GM23248 (cell line): ENCODE measurements at regions not wholly inside any gene's neighbourhood (a gene's known extent, or its start where the extent isn't known, plus 50 kb on each side); places are given as distances from the start of the nearest gene placed in this dataset.

ENCODE experiments used
- DNase-seq: peaks from one replicate; pipeline ENCODE4 v3.0.0-alpha.2; 2015
- H2AFZ ChIP-seq: fragments of 200-600 bp; sonication (generic); 2 replicates; pipeline ENCODE4 v1.6.1; 2016; ENCODE audit warnings: antibody characterized with exemption
- H3F3A ChIP-seq: fragments of 200-600 bp; sonication (generic); 2 replicates; pipeline ENCODE4 v1.6.1; 2016; ENCODE audit warnings: mild to moderate bottlenecking, antibody characterized with exemption, mixed run types; ENCODE audit not compliant: insufficient read depth
- H3K27ac ChIP-seq: fragments of 200-600 bp; sonication (generic); 2 replicates; pipeline ENCODE4 v1.5.1; 2016; ENCODE audit warnings: mild to moderate bottlenecking
- H3K27me3 ChIP-seq: fragments of 200-600 bp; sonication (generic); replicated peaks from 2 replicates; pipeline ENCODE4 v1.6.1; 2016; ENCODE audit warnings: mild to moderate bottlenecking; ENCODE audit not compliant: insufficient read depth
- H3K36me3 ChIP-seq: fragments of 200-600 bp; sonication (generic); 2 replicates; pipeline ENCODE4 v1.6.1; 2016; ENCODE audit warnings: low read depth, mild to moderate bottlenecking
- H3K4me1 ChIP-seq: fragments of 200-600 bp; sonication (generic); 2 replicates; pipeline ENCODE4 v1.6.1; 2016; ENCODE audit warnings: mild to moderate bottlenecking; ENCODE audit not compliant: insufficient read depth
- H3K4me2 ChIP-seq: fragments of 200-600 bp; sonication (generic); one replicate; pipeline ENCODE4 v1.6.1; 2016; ENCODE audit warnings: mild to moderate bottlenecking; ENCODE audit not compliant: unreplicated experiment
- H3K4me3 ChIP-seq: fragments of 200-600 bp; sonication (generic); 2 replicates; pipeline ENCODE4 v1.5.1; 2016; ENCODE audit warnings: mild to moderate bottlenecking
- H3K79me2 ChIP-seq: fragments of 200-600 bp; sonication (generic); 2 replicates; pipeline ENCODE4 v1.6.1; 2016; ENCODE audit warnings: mild to moderate bottlenecking; ENCODE audit not compliant: insufficient read depth
- H3K9ac ChIP-seq: fragments of 200-600 bp; sonication (generic); 2 replicates; pipeline ENCODE4 v1.6.1; 2016; ENCODE audit warnings: mild to moderate bottlenecking
- H3K9me2 ChIP-seq: fragments of 200-600 bp; sonication (generic); 2 replicates; pipeline ENCODE4 v1.6.1; 2016; ENCODE audit warnings: mixed run types, mild to moderate bottlenecking, moderate library complexity; ENCODE audit not compliant: insufficient read depth
- H3K9me3 ChIP-seq: fragments of 200-600 bp; sonication (generic); one replicate; pipeline ENCODE4 v1.6.1; 2017; ENCODE audit warnings: low read depth
- H4K20me1 ChIP-seq: fragments of 200-600 bp; sonication (generic); 2 replicates; pipeline ENCODE4 v1.6.0; 2016; ENCODE audit not compliant: insufficient read depth
- EZH2 ChIP-seq: fragments of 200-600 bp; sonication (generic); IDR thresholded peaks from 2 replicates; pipeline ENCODE4 v1.6.1; 2018; ENCODE audit warnings: antibody characterized with exemption, mild to moderate bottlenecking; ENCODE audit not compliant: insufficient read depth, poor library complexity, severe bottlenecking
- EZH2phosphoT487 ChIP-seq: fragments of 200-600 bp; sonication (generic); IDR thresholded peaks from 2 replicates; pipeline ENCODE4 v1.6.1; 2018; ENCODE audit warnings: antibody characterized with exemption, moderate library complexity, mild to moderate bottlenecking, low read depth; ENCODE audit not compliant: insufficient read depth
- WGBS, 2 experiments: methylation state at CpG; one replicate each; pipeline ENCODE4 v1.1.6; 2015 to 2017; ENCODE audit warnings: low lambda C conversion rate in 2 of 2, low coverage in 1 of 2; ENCODE audit errors: missing lambda C conversion rate in 2 of 2; 5-methylcytosine and 5-hydroxymethylcytosine counted together
- in situ Hi-C: fragments of 300-500 bp; cut with MboI; formaldehyde crosslinking; loops from 2 replicates; pipeline ENCODE4 v1.15.0; 2020

DNA sequence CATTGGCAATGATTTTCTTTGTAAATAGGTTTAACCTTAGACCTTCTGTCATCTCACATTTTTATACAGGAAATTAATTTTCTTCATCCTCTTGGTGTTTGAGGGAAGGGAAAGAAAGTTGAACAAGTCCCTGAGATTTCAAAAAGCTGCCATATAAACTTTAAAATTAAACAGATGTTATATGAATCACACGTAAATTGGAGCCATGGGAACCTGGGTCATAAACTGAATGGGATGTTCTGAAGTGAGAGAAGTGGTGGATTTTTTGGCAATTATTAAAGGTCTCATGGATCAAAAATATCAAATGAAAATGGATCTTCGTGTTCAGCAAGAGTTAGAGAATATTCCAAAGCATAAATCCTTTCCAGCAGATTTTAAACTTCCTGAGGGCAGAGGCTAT lies 242.2 kb downstream of the DMRT2 start:
- H3K4me3 ChIP-seq: no peak overlapping the region
- no peaks in the 10 kb centered on the region for H3K9me3 ChIP-seq
- H4K20me1 ChIP-seq: no peaks in the 10 kb centered on the region
- in situ Hi-C loops: no loop called here
- no peak overlapping the region for H2AFZ ChIP-seq
- H3K9me2 ChIP-seq: no peaks in the 10 kb centered on the region
- no peak overlapping the region for H3K9ac ChIP-seq
- H3K27ac ChIP-seq: no peak overlapping the region
- 21 to 22% methylated on average over 2 of the region's 2 CpGs for WGBS, 2 experiments
- no peak overlapping the region for H3K4me2 ChIP-seq
- H3K27me3 ChIP-seq: no peaks in the 10 kb centered on the region
- no peaks in the 10 kb centered on the region for H3K36me3 ChIP-seq
- DNase-seq: no peak
- no peaks in the 10 kb centered on the region for H3F3A ChIP-seq
- no peak for TF ChIP-seq EZH2
- TF ChIP-seq EZH2phosphoT487: no peak
- H3K4me1 ChIP-seq: no peaks in the 10 kb centered on the region
- H3K79me2 ChIP-seq: no peaks in the 10 kb centered on the region

DNA sequence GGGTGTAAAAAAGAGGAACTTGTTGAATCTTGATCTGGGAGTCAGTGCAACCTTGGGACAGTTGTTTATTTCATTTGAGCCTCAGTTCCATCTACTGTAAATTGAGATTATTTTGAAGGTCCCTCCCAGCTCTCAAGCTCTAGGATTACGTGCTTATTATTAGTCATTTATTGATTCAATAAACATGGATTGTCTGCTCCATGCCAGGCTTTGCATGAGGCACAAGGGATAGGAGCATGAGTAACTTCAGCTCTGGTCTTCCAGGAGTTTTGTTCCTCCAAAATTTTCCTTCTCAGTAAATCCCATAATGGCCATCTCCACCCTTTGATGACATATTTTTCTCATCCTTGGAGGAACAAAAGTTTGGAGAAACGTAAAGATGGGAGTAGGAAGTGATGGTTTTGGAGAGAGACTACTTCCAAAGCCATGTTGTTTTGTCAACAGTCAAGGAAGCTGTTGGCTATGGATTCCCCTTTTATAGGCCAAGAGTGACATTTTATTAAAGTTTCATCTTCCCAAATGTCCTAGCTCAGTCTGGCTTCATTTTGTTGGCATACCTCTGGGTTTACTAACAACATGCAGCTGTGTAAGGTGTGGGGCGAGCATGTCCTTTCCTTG lies 244.6 kb downstream of the DMRT2 start:
- WGBS, 2 experiments: 2% methylated on average over 3 of the region's 3 CpGs
- H3K4me3 ChIP-seq: no peak overlapping the region
- no peak overlapping the region for H3K27ac ChIP-seq
- TF ChIP-seq EZH2 (no peak), EZH2phosphoT487 (no peak)
- no peak overlapping the region for H2AFZ ChIP-seq
- H3K9me3 ChIP-seq: no peaks in the 10 kb centered on the region
- H3K79me2 ChIP-seq: no peaks in the 10 kb centered on the region
- H3K9me2 ChIP-seq: no peaks in the 10 kb centered on the region
- H3F3A ChIP-seq: no peaks in the 10 kb centered on the region
- no peak overlapping the region for H3K9ac ChIP-seq
- no peaks in the 10 kb centered on the region for H3K4me1 ChIP-seq
- in situ Hi-C loops: no loop called here
- no peak overlapping the region for H3K4me2 ChIP-seq
- H3K36me3 ChIP-seq: no peaks in the 10 kb centered on the region
- no peak for DNase-seq
- H4K20me1 ChIP-seq: no peaks in the 10 kb centered on the region
- no peaks in the 10 kb centered on the region for H3K27me3 ChIP-seq

DNA sequence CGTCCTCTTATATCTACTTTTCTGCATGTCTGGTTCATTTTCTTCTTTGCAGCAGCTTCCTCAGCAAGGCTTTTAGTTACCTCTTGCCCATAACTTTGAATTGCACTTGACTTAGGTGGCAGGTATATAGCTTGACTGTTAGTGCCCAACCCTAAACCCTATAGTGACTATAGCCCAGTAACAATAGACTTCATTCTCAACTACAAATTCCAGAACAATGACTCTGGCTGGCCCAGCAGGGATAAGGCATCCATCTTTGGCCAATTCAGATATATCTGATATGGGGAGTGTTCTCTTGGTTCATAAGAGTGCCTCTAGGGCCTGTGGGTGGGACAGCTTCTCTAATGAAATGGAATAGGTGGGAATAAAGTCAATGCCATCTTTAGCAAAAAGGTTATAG lies 246.2 kb downstream of the DMRT2 start:
- H3K9ac ChIP-seq: no peak overlapping the region
- H3K36me3 ChIP-seq: no peaks in the 10 kb centered on the region
- no peak overlapping the region for H3K27ac ChIP-seq
- H2AFZ ChIP-seq: no peak overlapping the region
- 32 to 50% methylated on average over 1 of the region's 1 CpG for WGBS, 2 experiments
- H3K27me3 ChIP-seq: no peaks in the 10 kb centered on the region
- H3K4me1 ChIP-seq: no peaks in the 10 kb centered on the region
- no peaks in the 10 kb centered on the region for H3K9me2 ChIP-seq
- H3K79me2 ChIP-seq: no peaks in the 10 kb centered on the region
- no peak for TF ChIP-seq EZH2
- no peak for TF ChIP-seq EZH2phosphoT487
- H3K9me3 ChIP-seq: no peaks in the 10 kb centered on the region
- H3F3A ChIP-seq: no peaks in the 10 kb centered on the region
- no peaks in the 10 kb centered on the region for H4K20me1 ChIP-seq
- no peak overlapping the region for H3K4me2 ChIP-seq
- no peak for DNase-seq
- in situ Hi-C loops: no loop called here
- H3K4me3 ChIP-seq: no peak overlapping the region

DNA sequence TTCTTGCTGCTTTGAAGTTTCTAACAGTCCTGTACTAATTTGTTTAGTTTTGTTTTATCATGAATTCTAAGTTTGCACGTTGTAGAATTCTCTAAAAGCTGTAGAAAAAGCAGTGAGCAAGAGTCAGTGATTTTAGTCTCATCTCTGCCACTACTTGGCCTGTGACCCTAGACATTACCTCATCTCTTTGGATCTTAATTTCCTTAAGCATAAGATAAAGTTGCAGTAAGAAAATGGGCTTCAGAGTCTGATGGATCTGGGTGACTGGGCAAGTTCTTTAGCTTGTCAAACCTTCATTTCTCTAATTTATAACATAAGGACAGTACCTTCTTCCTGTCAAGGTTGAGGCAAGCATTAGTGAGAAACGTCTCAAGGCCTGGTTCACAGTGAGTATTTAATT lies 247.9 kb downstream of the DMRT2 start:
- Histone ChIP-seq H3K9me3 (no peaks in the 10 kb centered on the region), H3K4me3 (no peak overlapping the region), H3K27ac (no peak overlapping the region), H4K20me1 (no peaks in the 10 kb centered on the region), H3K9me2 (no peaks in the 10 kb centered on the region), H3F3A (no peaks in the 10 kb centered on the region), H3K79me2 (no peaks in the 10 kb centered on the region), H2AFZ (no peak overlapping the region), H3K36me3 (no peaks in the 10 kb centered on the region), H3K27me3 (no peaks in the 10 kb centered on the region), H3K9ac (no peak overlapping the region), H3K4me1 (no peaks in the 10 kb centered on the region), H3K4me2 (no peak overlapping the region)
- in situ Hi-C loops: no loop called here
- WGBS, 2 experiments: 3 to 10% methylated on average over 2 of the region's 2 CpGs
- TF ChIP-seq EZH2phosphoT487 (no peak), EZH2 (no peak)
- DNase-seq: no peak

DNA sequence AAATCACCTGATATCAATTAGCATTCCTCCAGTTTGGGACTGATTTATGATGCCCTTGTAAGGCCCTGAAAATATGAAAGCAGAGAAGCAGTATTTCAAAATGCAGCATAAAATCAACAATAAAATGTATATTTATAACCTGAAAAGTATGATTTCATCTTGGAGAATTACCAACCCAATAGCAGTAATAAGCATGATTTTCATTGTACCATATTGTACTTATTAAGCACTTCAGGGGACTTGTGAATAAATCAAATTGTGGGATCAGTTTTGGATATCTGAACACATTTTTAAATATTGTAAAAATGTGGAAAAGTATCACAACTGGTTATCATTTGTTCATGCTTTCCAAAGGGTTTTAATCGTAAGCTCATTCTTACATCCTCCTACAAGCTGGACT lies 250.8 kb downstream of the DMRT2 start:
- no peaks in the 10 kb centered on the region for H3K9me2 ChIP-seq
- no peaks in the 10 kb centered on the region for H3K79me2 ChIP-seq
- 0 out of 2 replicates have a peak, but pooled peaks cover 4% of the 10 kb centered on the region for H3K27me3 ChIP-seq
- no peaks in the 10 kb centered on the region for H3F3A ChIP-seq
- H3K9me3 ChIP-seq: no peaks in the 10 kb centered on the region
- H3K36me3 ChIP-seq: no peaks in the 10 kb centered on the region
- in situ Hi-C loops: no loop called here
- DNase-seq: no peak
- H3K9ac ChIP-seq: no peak overlapping the region
- H4K20me1 ChIP-seq: no peaks in the 10 kb centered on the region
- H3K4me2 ChIP-seq: no peak overlapping the region
- no peak for TF ChIP-seq EZH2
- TF ChIP-seq EZH2phosphoT487: no peak
- no peak overlapping the region for H3K4me3 ChIP-seq
- no peaks in the 10 kb centered on the region for H3K4me1 ChIP-seq
- WGBS, 2 experiments: 17 to 18% methylated on average over 1 of the region's 1 CpG
- H3K27ac ChIP-seq: no peak overlapping the region
- no peak overlapping the region for H2AFZ ChIP-seq
